Heart left ventricle (tissue), 13 donors: ENCODE measurements at regions not wholly inside any gene's neighbourhood (a gene's known extent, or its start where the extent isn't known, plus 50 kb on each side); places are given as distances from the start of the nearest gene placed in this dataset.

Source experiments
- POLR2A ChIP-seq, 2 donors: fragments of 450-650 bp; IDR thresholded peaks; one replicate each; pipeline ENCODE4 v1.6.1; 2017; ENCODE audit warnings: antibody characterized with exemption in 2 of 2, mild to moderate bottlenecking in 2 of 2, moderate library complexity in 2 of 2
- TF ChIP-seq, protein P1 (sequence below), 12 donors: fragments of 200-600 bp; sonication (generic) in 4 of 12; IDR thresholded peaks; one replicate each; pipeline versions ENCODE4 v1.5.0 to v1.8.0; 2018 to 2022; ENCODE audit warnings: antibody characterized with exemption in 12 of 12, mild to moderate bottlenecking in 5 of 12
- donor health status: ischemic (EF 13 %, LVEDD 7.1; RV severe dilation, severe dysfunction).
- donor health status: DM: no; HTN: yes; CAD: no.
- donor health status: DM: no; HTN: no; CAD: no.
- donor health status: ischemic (EF 25% LVEDD 6.9; RV normal size, moderate dysfunction).
- donor health status: ischemic (EF 25% LVEDD 5.7; RV mildly dilated, moderate dysfunction).
- donor health status: ischemic (EF 35%, LVEDD 5.7; RV mildly dilated, moderate dysfunction).
- donor health status: nonischemic (EF 11% LVEDD 7.7; RV severe dilation, severe dysfunction).
- donor health status: DM: yes; HTN: yes; CAD: no.
- donor health status: PGD.
- donor health status: ischemic (EF 29% LVEDD 5.4; RV normal size, mild dysfunction).
- donor health status: nonischemic (EF 23%, LVEDD 6.1; RV moderate dilation, normal function).

GRCh38 chr2:219747637-219748036 lies 120.2 kb downstream of the SLC4A3 start:
- TF ChIP-seq, protein P1, sequence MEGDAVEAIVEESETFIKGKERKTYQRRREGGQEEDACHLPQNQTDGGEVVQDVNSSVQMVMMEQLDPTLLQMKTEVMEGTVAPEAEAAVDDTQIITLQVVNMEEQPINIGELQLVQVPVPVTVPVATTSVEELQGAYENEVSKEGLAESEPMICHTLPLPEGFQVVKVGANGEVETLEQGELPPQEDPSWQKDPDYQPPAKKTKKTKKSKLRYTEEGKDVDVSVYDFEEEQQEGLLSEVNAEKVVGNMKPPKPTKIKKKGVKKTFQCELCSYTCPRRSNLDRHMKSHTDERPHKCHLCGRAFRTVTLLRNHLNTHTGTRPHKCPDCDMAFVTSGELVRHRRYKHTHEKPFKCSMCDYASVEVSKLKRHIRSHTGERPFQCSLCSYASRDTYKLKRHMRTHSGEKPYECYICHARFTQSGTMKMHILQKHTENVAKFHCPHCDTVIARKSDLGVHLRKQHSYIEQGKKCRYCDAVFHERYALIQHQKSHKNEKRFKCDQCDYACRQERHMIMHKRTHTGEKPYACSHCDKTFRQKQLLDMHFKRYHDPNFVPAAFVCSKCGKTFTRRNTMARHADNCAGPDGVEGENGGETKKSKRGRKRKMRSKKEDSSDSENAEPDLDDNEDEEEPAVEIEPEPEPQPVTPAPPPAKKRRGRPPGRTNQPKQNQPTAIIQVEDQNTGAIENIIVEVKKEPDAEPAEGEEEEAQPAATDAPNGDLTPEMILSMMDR (IDR thresholded peaks at IDR 0.05): no peak
- TF ChIP-seq POLR2A (IDR thresholded peaks at IDR 0.05): no peak
